Stimulated activated CD4-positive, alpha-beta T cell treated with anti-CD3 and anti-CD28 coated beads, Interleukin-15, amount 100 ng/mL, for 24 hours (primary cell): ENCODE measurements at regions not wholly inside any gene's neighbourhood (a gene's known extent, or its start where the extent isn't known, plus 50 kb on each side); places are given as distances from the start of the nearest gene placed in this dataset.

ENCODE experiments used
- DNase-seq: peaks from one replicate; pipeline ENCODE4 v3.0.0-alpha.2; 2020

DNA sequence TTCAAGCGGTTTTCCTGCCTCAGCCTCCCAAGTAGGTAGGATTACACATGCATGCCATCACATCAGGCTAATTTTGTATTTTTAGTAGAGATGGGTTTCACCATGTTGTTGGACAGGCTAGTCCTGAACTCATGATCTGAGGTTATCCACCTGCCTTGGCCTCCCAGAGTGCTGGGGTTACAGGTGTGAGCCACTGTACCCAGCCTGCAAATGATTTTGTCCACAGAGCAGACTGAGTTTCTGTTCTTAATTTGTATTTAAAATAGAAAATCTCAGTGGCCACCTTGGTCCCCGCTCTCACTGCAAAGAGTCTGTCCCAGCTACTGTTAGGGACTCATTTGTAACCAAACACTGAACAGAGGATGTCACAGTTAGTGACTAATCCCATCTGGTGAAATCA lies 415.7 kb upstream of the RBFOX1 start:
- DNase-seq: no peak

DNA sequence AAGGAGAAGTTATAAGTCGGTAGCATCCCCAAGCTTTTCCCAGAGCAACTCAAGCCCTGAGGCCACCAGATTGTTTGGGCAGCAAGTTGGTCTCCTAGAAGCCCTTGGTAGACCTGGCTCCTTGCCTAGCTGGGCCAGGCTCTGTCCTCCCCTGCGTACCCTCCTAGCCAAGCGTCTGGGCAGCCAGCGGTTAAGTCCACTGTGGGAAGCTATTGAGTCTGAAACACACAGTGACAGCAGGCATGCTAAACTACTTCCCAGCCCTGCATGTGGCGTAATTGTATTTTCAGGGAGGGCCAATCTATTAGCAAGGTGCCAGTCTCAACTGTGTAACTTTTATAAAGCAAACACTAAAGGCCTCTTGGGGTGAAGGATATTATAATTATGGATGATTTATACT lies 419.1 kb upstream of the RBFOX1 start:
- no peak for DNase-seq

DNA sequence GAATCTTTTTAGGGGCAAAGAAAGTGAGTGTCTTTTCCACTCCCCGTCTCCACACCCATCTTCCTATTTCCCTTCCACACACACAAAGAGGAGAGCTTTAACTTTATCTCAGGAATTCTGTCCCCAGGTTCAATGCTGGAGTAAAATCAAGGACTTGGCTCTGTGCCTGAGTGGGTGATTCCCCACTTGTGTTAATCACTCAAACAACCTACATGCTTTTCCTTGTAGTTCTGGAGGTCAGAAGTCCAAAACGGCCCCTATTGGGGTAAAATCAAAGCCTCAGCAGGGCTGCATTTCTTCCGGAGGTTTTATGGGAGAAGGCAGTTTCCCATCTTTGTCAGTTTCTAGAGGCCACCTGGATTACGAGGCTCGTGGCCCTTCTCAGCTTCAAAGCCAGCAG lies 422.3 kb upstream of the RBFOX1 start:
- DNase-seq: no peak

DNA sequence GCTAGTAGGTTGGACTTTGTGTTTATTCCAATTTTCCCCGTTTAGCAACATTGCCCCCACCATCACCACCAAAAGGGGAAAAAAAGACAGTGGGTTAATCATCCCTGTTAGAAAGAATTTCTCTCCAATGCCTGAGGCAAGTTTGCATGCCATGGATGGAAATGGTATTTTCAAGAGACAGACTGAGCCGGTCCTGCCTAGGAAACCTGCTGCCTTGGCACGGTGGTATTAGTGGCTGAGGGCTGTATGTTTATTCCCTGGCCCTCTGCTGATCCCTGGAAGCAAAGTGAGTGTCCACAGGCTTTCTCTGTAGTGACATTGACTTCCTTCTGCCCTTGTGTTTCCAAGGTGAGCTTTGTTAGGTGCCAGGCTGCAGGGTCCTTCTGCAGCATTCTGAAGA lies 427.0 kb upstream of the RBFOX1 start:
- no peak for DNase-seq

DNA sequence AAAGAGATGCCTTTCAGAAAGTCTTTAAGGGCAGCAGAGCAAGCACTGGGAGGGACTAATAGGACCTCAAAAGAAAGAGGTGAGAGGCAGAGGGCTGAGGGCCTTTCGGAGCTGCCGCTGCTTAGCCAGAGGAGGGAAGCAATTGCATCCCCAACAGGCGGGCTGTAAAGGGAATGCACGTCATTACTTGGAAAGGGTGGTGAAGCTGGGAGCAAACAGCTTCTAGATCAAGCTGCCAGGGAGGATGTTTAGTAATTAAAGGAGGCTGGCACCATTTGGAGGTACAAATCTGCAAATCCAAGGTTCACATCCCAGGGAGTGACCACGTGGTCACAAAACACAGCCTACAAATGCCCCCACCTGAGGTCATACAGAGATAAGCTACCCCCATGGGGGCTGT lies 429.0 kb upstream of the RBFOX1 start:
- no peak for DNase-seq

- no peak for DNase-seq
Observed at GRCh38 chr16:6898896-6899295, 433.7 kb upstream of the RBFOX1 start.

DNA sequence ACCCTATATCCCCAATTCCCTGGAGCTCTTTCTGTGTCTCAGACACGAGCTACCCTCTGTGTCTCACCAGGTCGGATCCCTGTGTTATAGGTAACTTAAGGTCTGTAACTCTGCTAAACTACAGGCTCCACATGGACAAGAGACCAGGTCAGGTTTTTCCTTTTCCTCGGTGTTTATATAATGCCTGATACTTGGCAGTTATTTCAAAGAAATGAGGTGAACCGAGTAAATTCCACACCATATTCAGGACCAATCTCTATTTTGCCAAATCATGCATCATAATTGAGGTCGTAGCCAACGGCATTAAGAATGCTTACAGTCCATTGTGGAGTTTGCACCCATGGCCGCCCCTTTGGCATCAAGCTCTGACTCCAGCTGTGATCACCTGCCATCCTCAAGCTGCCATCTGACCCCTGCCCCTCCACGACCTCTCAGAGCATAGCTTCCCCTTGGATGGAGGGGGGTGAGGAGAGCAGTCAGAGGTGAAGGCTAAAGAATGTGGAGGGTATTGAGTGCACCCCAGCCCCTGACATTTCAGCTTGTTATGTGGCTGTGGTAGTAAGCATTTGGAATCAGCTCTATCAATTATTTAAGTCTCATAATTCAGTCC lies 434.7 kb upstream of the RBFOX1 start:
- no peak for DNase-seq

- DNase-seq: no peak
Observed at GRCh38 chr16:6892966-6893365, 439.7 kb upstream of the RBFOX1 start.

- DNase-seq: no peak
Observed at GRCh38 chr16:6891496-6891895, 441.1 kb upstream of the RBFOX1 start.

DNA sequence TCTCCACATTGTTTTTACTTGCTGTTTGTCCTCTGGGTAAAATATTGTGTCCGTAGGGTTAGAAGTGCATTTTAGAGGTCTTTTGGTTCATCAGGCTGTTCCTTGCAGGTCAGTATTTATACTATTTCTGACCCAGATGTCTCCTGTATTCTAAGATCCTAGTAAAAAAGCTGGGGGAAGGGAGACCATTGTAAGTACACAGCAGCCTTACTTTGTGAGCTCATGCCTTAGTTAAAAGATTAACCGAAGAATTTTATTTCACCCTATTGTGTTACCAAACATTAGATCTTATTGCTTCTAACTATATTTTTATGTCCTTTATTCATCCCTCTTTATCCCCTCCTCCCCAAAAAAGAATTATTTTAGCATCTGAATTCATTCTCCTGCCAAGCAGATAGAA lies 444.1 kb upstream of the RBFOX1 start:
- DNase-seq: no peak

DNA sequence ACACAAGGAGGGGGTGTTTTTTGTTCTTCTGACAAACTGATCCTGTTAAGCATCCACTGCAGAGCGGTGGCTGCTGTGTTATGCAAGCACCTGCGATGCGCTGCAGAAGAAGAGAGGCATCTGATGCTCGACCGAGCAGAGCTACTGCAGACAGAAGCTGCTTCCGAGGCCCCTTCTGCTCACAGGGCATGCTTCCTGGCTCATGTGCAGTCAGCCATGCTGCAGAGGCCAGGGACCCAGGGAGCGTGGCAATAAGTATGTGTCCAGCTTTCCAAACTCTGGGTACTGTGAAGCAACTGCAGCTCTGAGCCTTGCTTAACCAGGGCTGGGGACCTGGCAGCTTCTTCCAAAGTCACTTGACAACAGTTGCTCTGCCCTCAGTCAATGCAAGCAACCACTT lies 448.6 kb upstream of the RBFOX1 start:
- no peak for DNase-seq

- no peak for DNase-seq
Observed at GRCh38 chr16:6880263-6880662, 452.4 kb upstream of the RBFOX1 start.

- no peak for DNase-seq
Observed at GRCh38 chr16:6864671-6865070, 468.0 kb upstream of the RBFOX1 start.

- DNase-seq: no peak
Observed at GRCh38 chr16:6864244-6864643, 468.4 kb upstream of the RBFOX1 start.

DNA sequence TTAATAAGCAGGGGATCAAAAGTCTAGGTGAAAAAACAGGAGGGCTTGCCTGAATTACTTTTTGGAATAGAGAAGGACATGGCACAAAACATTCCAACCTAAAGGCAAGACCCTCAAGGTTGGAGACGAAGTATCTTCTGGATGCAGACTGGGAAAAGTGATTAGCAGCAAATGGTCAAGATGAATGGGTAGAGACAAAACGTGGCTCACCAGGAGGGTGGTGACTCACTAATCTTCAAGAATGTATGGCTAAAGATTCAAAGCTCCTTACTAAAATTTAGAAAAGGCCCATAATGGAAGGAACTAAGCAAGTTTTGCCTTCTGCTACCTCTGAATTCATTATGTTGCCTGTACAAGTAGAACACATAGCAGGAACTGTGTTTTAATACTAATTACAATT lies 469.5 kb upstream of the RBFOX1 start:
- DNase-seq: no peak

GRCh38 chr16:6861815-6862477 lies 470.7 kb upstream of the RBFOX1 start:
- DNase-seq: no peak

DNA sequence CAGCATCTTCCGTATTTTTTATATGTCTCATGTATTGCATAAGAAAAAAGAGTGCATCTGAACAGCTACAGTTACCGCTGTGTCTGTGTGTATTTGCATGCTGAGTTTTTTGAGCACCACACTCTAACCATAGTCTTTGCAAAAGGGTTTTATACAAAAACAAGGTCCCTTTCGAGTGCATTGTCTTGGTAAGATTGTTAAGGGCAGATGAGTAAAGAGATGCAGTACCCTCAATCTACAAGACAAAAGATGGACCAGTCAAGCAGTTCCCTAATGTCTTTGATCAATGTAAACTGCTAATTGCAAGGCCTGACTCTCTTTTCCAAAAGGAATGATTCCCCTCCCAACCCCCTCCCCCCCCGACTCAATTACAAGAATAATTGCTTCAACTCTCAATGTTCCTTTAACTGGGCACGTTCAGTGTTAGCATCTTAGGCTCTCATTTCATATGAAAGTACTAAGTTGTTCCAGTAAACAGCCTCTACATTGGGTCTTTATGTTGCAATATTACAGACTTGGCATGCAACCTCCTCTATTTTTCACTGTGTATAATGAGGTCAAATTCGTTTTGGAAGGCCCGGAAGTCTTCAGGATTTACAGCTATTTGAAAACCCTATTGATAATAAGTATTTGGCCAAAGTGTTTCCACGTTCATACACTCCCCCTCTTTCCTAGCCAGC lies 471.4 kb upstream of the RBFOX1 start:
- no peak for DNase-seq

- no peak for DNase-seq
Observed at GRCh38 chr16:6857575-6857974, 475.1 kb upstream of the RBFOX1 start.

GRCh38 chr16:6856578-6856977 lies 476.1 kb upstream of the RBFOX1 start:
- no peak for DNase-seq

GRCh38 chr16:6853565-6853964 lies 479.1 kb upstream of the RBFOX1 start:
- no peak for DNase-seq

DNA sequence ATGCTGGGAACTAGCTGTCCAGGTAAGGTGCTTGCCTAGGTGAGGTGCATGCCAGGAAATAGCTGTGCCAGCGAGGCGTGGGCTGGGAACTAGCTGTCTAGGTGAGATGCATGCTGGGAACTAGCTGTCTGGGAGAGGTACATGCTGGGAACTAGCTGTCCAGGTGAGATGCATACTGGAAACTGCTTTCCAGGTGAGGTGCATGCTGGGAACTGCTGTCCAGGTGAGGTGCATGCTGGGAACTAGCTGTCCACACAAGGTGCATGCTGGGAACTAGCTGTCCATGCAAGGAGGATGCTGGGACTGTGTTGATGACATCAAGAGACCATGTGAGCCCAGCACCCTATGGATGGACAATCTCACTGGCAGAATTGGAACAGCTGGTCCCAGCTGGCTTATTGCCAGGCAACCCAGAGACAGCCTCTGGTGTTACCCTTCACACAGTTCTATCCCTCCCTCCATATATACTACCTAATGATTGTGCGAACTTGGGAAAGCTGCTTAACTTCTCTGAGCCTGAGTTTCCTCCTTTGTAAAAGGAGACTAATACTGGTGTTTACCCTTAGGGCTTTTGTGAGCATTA lies 479.9 kb upstream of the RBFOX1 start:
- DNase-seq: no peak

DNA sequence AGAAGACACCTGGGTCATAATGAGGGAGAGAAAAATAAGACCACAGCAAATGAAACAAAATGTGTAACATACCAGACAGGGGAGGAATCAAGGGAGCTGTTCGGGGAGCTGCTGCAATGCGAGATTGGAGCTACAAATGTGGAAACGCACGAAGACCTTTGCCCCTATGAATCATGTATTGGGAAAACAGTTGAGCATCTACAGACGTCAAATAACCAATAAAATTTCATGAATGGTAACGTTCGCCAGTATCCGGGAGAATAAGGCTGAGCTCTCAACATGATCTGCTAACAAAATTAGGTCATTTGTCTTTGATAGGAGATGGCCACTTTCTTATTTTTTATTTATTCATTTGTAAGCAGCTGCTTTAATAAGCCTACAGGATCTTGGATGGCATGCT lies 486.2 kb upstream of the RBFOX1 start:
- no peak for DNase-seq

DNA sequence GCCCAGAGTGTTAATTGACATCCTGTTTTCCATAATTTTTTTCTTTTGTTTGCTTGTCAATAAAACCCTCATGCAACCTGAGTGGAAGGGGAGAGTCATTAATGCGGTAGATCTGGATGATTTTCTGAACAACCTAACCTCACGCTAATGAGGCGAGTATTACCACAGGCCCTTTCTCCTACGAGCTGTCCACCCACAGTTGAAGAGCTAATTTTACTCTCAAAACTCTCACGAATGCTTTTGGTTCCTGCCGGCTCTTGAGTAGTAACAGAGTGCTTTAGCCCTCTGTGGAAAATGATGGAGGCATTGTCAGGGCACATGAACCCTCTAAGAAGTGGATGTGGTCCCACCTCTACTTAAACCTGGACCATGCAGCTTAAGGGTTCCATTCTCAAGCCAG lies 491.3 kb upstream of the RBFOX1 start:
- DNase-seq: no peak

GRCh38 chr16:6837722-6838121 lies 494.9 kb upstream of the RBFOX1 start:
- no peak for DNase-seq
